ENCODE measurements at regions not wholly inside any gene's neighbourhood (a gene's known extent, or its start where the extent isn't known, plus 50 kb on each side); places are given as distances from the start of the nearest gene placed in this dataset.
A peak's percentile ranks its signal among the peaks of the same experiment; 100 is the strongest.

DNA sequence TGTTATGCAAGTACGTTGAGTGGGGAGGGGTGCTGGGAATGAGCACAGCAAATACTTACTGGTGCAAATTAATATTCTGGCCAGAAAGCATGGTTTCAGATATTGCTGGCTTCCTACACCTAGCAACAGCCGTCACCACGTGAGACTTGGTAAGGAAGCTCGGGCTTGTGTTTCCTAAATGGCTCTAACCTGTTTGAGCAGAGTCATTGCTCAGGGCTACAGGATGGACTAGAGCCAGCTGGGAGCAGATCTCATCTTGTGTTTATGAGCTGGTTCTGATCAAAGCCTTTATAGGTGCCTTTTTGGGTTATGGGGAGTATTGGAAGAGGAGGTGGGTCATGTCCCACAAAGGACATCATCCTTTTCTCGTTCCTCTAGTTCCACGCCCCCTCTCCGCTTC lies 200.3 kb downstream of the BUB3 start:
- H3K27ac ChIP-seq (ENCODE audit: poor library complexity, severe bottlenecking): no peak overlapping the region
- no peak for DNase-seq (ENCODE audit: low spot score)
- peaks cover 8% of the 10 kb centered on the region for H3K27me3 ChIP-seq (ENCODE audit: insufficient read depth, poor library complexity, severe bottlenecking)
- no peaks in the 10 kb centered on the region for H3K4me1 ChIP-seq (ENCODE audit: insufficient read depth, poor library complexity, severe bottlenecking)
- TF ChIP-seq, protein P1, sequence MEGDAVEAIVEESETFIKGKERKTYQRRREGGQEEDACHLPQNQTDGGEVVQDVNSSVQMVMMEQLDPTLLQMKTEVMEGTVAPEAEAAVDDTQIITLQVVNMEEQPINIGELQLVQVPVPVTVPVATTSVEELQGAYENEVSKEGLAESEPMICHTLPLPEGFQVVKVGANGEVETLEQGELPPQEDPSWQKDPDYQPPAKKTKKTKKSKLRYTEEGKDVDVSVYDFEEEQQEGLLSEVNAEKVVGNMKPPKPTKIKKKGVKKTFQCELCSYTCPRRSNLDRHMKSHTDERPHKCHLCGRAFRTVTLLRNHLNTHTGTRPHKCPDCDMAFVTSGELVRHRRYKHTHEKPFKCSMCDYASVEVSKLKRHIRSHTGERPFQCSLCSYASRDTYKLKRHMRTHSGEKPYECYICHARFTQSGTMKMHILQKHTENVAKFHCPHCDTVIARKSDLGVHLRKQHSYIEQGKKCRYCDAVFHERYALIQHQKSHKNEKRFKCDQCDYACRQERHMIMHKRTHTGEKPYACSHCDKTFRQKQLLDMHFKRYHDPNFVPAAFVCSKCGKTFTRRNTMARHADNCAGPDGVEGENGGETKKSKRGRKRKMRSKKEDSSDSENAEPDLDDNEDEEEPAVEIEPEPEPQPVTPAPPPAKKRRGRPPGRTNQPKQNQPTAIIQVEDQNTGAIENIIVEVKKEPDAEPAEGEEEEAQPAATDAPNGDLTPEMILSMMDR (IDR thresholded peaks at IDR 0.05; ENCODE audit: poor library complexity, severe bottlenecking): no peak
- 0 out of 3 replicates have a peak, but pooled peaks have one; percentile 33 for ATAC-seq (ENCODE audit: low read depth)
- no peaks in the 10 kb centered on the region for H3K36me3 ChIP-seq (ENCODE audit: low read depth)
- no peaks in the 10 kb centered on the region for H3K9me3 ChIP-seq (ENCODE audit: severe bottlenecking)
- H3K4me3 ChIP-seq (ENCODE audit: severe bottlenecking): no peak overlapping the region

DNA sequence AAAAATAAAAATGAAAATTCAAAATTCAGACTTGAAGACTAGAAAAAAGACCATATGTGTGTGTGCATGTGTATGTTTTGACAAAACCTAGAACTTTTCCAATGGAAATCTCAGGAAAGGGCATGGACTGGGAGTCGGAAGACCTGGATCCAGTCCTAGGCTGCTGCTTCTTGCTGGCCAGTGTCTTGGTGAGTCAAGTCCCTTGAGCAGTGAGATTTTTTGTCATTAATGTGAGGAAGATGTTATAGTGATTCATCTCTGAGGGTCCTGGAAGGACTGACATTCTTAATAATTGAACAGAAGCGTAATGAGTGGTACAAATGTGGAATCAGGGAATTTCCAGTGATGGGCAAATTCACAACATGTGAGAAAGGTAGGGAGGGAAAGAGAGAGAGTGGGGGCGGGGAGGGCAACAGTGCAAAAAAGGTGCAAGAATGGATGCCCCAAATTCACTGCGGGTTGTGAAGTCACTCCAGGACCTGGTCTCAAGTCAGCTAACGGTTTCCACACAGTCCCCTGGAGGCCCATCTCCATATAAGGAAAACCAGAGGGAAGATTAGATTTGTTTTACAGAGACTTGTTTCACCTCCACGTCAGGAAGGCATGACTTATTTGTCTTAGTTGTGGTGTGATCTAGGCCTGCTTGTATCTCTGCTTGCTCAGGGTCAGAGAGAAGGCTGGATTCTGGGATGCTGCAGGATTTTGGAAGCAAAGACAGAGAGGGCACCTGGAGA lies 201.7 kb downstream of the BUB3 start:
- DNase-seq (ENCODE audit: low spot score): no peak
- ATAC-seq (ENCODE audit: low read depth): no peak
- Histone ChIP-seq H3K36me3 (ENCODE audit: low read depth) (no peaks in the 10 kb centered on the region), H3K4me3 (ENCODE audit: severe bottlenecking) (no peak overlapping the region), H3K27me3 (ENCODE audit: insufficient read depth, poor library complexity, severe bottlenecking) (peaks cover 8% of the 10 kb centered on the region), H3K4me1 (ENCODE audit: insufficient read depth, poor library complexity, severe bottlenecking) (no peaks in the 10 kb centered on the region), H3K27ac (ENCODE audit: poor library complexity, severe bottlenecking) (no peak overlapping the region), H3K9me3 (ENCODE audit: severe bottlenecking) (no peaks in the 10 kb centered on the region)
- TF ChIP-seq, protein P1 (IDR thresholded peaks at IDR 0.05; ENCODE audit: poor library complexity, severe bottlenecking): no peak

DNA sequence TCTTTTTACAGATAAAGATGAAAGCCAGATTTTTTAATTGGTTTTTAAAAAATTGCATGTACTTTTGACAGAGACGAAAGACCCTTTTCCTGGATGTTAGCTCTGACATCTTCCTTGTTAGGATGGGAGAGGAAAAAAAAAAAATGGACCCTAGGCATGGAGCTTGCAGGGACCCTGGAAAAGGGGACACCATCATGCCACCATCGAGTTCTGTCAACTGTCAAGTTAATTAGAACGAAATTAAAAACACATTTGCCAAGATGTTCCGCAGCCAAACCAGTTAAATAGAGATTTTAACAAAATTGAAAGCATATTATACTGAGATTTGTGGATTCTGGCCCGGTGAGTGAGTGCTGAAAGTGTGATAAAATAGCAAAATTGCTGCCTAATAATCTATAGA lies 202.6 kb downstream of the BUB3 start:
- Histone ChIP-seq H3K27ac (ENCODE audit: poor library complexity, severe bottlenecking) (no peak overlapping the region), H3K4me3 (ENCODE audit: severe bottlenecking) (no peak overlapping the region), H3K27me3 (ENCODE audit: insufficient read depth, poor library complexity, severe bottlenecking) (peaks cover 8% of the 10 kb centered on the region), H3K4me1 (ENCODE audit: insufficient read depth, poor library complexity, severe bottlenecking) (no peaks in the 10 kb centered on the region), H3K9me3 (ENCODE audit: severe bottlenecking) (no peaks in the 10 kb centered on the region), H3K36me3 (ENCODE audit: low read depth) (no peaks in the 10 kb centered on the region)
- TF ChIP-seq, protein P1 (IDR thresholded peaks at IDR 0.05; ENCODE audit: poor library complexity, severe bottlenecking): no peak
- ATAC-seq (ENCODE audit: low read depth) (no peak), DNase-seq (ENCODE audit: low spot score) (no peak)

DNA sequence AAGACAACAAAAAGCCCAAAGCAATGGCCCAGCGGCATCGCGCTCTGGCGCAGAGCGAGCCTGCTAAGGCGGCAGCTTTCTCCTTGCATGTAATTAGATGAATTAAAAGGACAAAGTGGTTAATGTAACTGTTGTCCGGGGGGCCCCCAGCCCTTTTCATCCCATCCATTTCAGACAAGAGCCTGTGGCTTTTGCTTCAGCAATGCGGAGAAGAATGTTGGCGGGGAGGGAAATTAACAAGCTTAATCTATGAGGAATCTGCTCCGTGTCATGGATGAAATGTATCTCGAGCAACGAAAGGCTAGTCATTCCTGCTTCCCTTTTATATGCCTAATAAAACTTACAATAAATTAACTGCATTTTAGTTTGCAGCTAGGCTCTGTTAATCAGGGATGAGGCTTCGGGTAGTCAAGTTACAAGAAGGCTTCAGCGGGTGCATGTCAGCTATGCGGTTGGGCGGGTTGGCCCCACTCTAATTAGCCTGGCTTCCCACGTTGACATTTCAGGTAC lies 203.3 kb downstream of the BUB3 start:
- ATAC-seq (ENCODE audit: low read depth): no peak
- H3K36me3 ChIP-seq (ENCODE audit: low read depth): no peaks in the 10 kb centered on the region
- H3K4me1 ChIP-seq (ENCODE audit: insufficient read depth, poor library complexity, severe bottlenecking): no peaks in the 10 kb centered on the region
- TF ChIP-seq, protein P1 (IDR thresholded peaks at IDR 0.05; ENCODE audit: poor library complexity, severe bottlenecking): no peak
- no peak overlapping the region for H3K4me3 ChIP-seq (ENCODE audit: severe bottlenecking)
- DNase-seq (ENCODE audit: low spot score): no peak
- no peak overlapping the region for H3K27ac ChIP-seq (ENCODE audit: poor library complexity, severe bottlenecking)
- peaks cover 8% of the 10 kb centered on the region for H3K27me3 ChIP-seq (ENCODE audit: insufficient read depth, poor library complexity, severe bottlenecking)
- H3K9me3 ChIP-seq (ENCODE audit: severe bottlenecking): no peaks in the 10 kb centered on the region

DNA sequence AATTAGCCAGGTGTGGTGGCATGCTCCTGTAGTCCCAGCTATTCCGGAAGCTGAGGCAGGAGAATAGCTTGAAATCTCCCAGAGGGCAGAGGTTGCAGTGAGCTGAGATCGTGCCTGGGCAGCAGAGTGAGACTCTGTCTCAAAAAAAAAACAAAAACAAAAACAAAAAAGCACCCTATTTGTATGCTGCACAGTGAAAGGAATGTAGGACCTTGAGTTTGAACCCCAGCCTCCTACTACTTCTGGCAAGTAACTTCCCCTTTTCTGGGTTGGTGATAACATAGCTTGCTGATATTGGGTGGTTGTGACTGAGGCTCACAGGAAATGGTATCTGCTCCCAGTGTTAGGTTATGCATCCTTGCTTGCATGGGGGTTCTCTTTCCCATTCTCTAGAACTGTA lies 205.3 kb downstream of the BUB3 start:
- H3K9me3 ChIP-seq (ENCODE audit: severe bottlenecking): no peaks in the 10 kb centered on the region
- H3K36me3 ChIP-seq (ENCODE audit: low read depth): no peaks in the 10 kb centered on the region
- no peaks in the 10 kb centered on the region for H3K4me1 ChIP-seq (ENCODE audit: insufficient read depth, poor library complexity, severe bottlenecking)
- ATAC-seq (ENCODE audit: low read depth): no peak
- no peak overlapping the region for H3K27ac ChIP-seq (ENCODE audit: poor library complexity, severe bottlenecking)
- no peak overlapping the region for H3K4me3 ChIP-seq (ENCODE audit: severe bottlenecking)
- DNase-seq (ENCODE audit: low spot score): no peak
- TF ChIP-seq, protein P1 (IDR thresholded peaks at IDR 0.05; ENCODE audit: poor library complexity, severe bottlenecking): no peak
- H3K27me3 ChIP-seq (ENCODE audit: insufficient read depth, poor library complexity, severe bottlenecking): peaks cover 8% of the 10 kb centered on the region
